DND-41 (cell line): ENCODE measurements at regions not wholly inside any gene's neighbourhood (a gene's known extent, or its start where the extent isn't known, plus 50 kb on each side); places are given as distances from the start of the nearest gene placed in this dataset.

ENCODE experiments used
- CTCF ChIP-seq: IDR thresholded peaks from 2 replicates; pipeline ENCODE4 v1.5.1; 2012; ENCODE audit warnings: borderline replicate concordance, low read length, moderate library complexity, mild to moderate bottlenecking; ENCODE audit not compliant: poor library complexity, severe bottlenecking; ENCODE audit errors: extremely low read depth
- EZH2 ChIP-seq: IDR thresholded peaks from 3 replicates; pipeline ENCODE4 v1.6.1; 2012; ENCODE audit warnings: borderline replicate concordance, low read depth, mild to moderate bottlenecking, moderate library complexity, low read length, inconsistent platforms; ENCODE audit not compliant: severe bottlenecking

DNA sequence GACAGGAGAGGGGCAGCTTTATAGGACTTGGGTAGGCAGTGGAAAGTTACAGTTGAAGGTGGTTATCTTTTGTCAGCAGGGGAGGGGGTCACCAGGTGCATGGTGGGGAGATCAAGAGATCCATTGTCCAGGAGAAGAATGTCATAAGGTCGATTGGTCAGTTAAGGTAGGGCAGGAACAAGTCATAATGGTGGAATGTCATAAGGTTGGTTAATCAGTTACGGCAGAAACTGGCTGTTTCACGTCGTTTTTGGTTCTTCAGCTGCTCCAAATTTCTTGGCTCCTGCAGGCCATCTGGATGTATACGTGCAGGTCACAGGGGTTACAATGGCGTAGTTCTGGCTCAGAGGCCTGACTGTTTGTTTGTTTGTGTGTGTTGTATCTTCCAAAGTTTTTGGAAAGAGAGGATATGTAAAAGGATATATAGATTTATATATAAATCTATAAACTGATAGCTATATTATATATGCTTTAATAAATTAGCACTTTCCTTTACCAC, 565.1 kb downstream of the ZNF385D start:
- no peak for TF ChIP-seq CTCF
- no peak for TF ChIP-seq EZH2
